Tibial nerve (tissue), 4 donors: ENCODE measurements at regions not wholly inside any gene's neighbourhood (a gene's known extent, or its start where the extent isn't known, plus 50 kb on each side); places are given as distances from the start of the nearest gene placed in this dataset.

Experiments used
- DNase-seq, 2 donors: peaks; one replicate each; pipeline ENCODE4 v3.0.0-alpha.2; 2019; ENCODE audit warnings: low spot score in 2 of 2
- H3K27ac ChIP-seq, 4 donors: fragments of 200-600 bp; sonication (generic) in 3 of 4; one replicate each; pipeline ENCODE4 v1.5.1; 2017 to 2019; ENCODE audit warnings: mild to moderate bottlenecking in 1 of 4
- H3K27me3 ChIP-seq, 2 donors: fragments of 200-600 bp; sonication (generic) in 1 of 2; one replicate each; pipeline versions ENCODE4 v1.5.1 to v1.6.0; 2017 to 2019
- H3K36me3 ChIP-seq, 3 donors: fragments of 200-600 bp; sonication (generic); one replicate each; pipeline ENCODE4 v1.5.1; 2018 to 2019
- H3K4me1 ChIP-seq, 4 donors: fragments of 200-600 bp; sonication (generic) in 3 of 4; one replicate each; pipeline ENCODE4 v1.5.1; 2017 to 2019
- H3K4me3 ChIP-seq, 4 donors: fragments of 200-600 bp; sonication (generic) in 3 of 4; one replicate each; pipeline ENCODE4 v1.5.1; 2017 to 2019; ENCODE audit warnings: mild to moderate bottlenecking in 1 of 4, moderate library complexity in 1 of 4
- H3K9me3 ChIP-seq, 4 donors: fragments of 200-600 bp; sonication (generic) in 3 of 4; one replicate each; pipeline ENCODE4 v1.5.1; 2017 to 2019
- CTCF ChIP-seq, 5 experiments: fragments of 200-600 bp in 3 of 5; fragments of 450-650 bp in 2 of 5; sonication (generic) in 3 of 5; IDR thresholded peaks; one replicate each; pipeline ENCODE4 v1.5.1; 2016 to 2019; ENCODE audit warnings: antibody characterized with exemption in 5 of 5, mild to moderate bottlenecking in 3 of 5, moderate library complexity in 2 of 5
- EP300 ChIP-seq, 2 donors: sonication (generic); formaldehyde crosslinking; IDR thresholded peaks; one replicate each; pipeline ENCODE4 v1.6.1; 2017; ENCODE audit warnings: antibody characterized with exemption in 2 of 2, mild to moderate bottlenecking in 1 of 2
- POLR2A ChIP-seq, 2 donors: fragments of 450-650 bp; IDR thresholded peaks; one replicate each; pipeline ENCODE4 v1.6.1; 2017; ENCODE audit warnings: antibody characterized with exemption in 2 of 2, mild to moderate bottlenecking in 2 of 2, moderate library complexity in 2 of 2
- WGBS, 2 donors: methylation state at CpG; one replicate each; pipeline ENCODE4 v1.1.5; 2018; 5-methylcytosine and 5-hydroxymethylcytosine counted together

DNA sequence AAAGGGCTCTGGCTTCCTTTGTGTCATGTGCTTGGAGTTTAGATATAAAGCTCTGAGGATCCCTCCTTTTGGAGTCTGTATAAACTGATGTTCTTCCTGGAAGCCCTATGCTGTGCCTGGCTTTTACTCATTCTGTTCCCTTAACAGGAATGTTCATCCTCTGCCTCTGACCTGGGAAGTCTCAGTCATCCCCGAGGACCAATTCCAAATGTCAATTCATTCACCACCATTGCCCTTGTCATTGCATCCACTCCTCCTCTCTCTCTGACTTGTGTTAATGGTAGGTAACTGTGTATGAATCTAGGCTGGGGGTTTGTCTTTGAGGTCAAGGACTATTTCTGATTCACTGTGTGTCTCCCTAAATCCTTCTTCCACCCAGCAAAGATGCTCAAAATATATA is 204.2 kb upstream of the CAMK1G start:
- WGBS, 2 donors, result 67 to 75% methylated on average over 1 of the region's 1 CpG
- TF ChIP-seq POLR2A (IDR thresholded peaks at IDR 0.05) (no peak), CTCF (IDR thresholded peaks at IDR 0.05) (no peak), EP300 (IDR thresholded peaks at IDR 0.05) (no peak)
- H3K4me1 ChIP-seq, result peaks cover 0 to 4% (median 0%) of the 10 kb centered on the region in 4 donors
- no peak overlapping the region for H3K4me3 ChIP-seq
- H3K27ac ChIP-seq, result no peak overlapping the region
- DNase-seq, result no peak
- no peaks in the 10 kb centered on the region for H3K27me3 ChIP-seq
- no peaks in the 10 kb centered on the region for H3K9me3 ChIP-seq
- H3K36me3 ChIP-seq, result no peaks in the 10 kb centered on the region

GRCh38 chr1:209380420-209380819 is 203.1 kb upstream of the CAMK1G start:
- Histone ChIP-seq H3K27ac (no peak overlapping the region), H3K4me1 (peaks cover 0 to 4% (median 0%) of the 10 kb centered on the region in 4 donors), H3K36me3 (no peaks in the 10 kb centered on the region), H3K4me3 (no peak overlapping the region), H3K9me3 (no peaks in the 10 kb centered on the region), H3K27me3 (no peaks in the 10 kb centered on the region)
- no peak for DNase-seq
- TF ChIP-seq EP300 (IDR thresholded peaks at IDR 0.05), result no peak
- TF ChIP-seq CTCF (IDR thresholded peaks at IDR 0.05), result no peak
- TF ChIP-seq POLR2A (IDR thresholded peaks at IDR 0.05), result no peak
- 83 to 87% methylated on average over 1 of the region's 1 CpG for WGBS, 2 donors

GRCh38 chr1:209382231-209383100 is 201.0 kb upstream of the CAMK1G start:
- Histone ChIP-seq H3K4me3 (no peak overlapping the region), H3K27me3 (no peaks in the 10 kb centered on the region), H3K4me1 (peaks cover 0 to 4% (median 0%) of the 10 kb centered on the region in 4 donors), H3K27ac (no peak overlapping the region), H3K9me3 (no peaks in the 10 kb centered on the region), H3K36me3 (no peaks in the 10 kb centered on the region)
- TF ChIP-seq POLR2A (IDR thresholded peaks at IDR 0.05) (no peak), CTCF (IDR thresholded peaks at IDR 0.05) (no peak), EP300 (IDR thresholded peaks at IDR 0.05) (no peak)
- DNase-seq, result no peak
- WGBS, 2 donors, result 23 to 29% methylated on average over 3 of the region's 3 CpGs

DNA sequence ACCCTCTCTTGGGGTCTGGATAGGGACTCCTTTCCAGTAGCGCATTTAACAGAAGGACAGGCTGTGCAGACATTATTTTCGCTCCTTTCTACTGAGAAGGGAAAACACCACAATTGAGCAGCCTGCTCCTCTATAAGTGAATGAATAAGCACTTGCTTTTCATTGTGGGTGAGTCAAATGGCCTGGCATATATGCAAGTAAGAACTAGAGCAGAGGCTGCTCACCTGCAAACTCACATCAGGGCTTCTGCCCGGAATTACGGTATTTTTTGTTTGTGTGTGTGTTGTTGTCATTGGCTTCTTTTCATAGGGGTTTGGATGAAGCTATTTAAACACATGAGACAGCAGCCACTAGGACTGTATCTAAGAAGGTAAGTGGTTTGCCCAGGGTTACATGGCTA is 200.1 kb upstream of the CAMK1G start:
- H3K9me3 ChIP-seq, result no peaks in the 10 kb centered on the region
- peaks cover 0 to 4% (median 0%) of the 10 kb centered on the region in 4 donors for H3K4me1 ChIP-seq
- no peak for TF ChIP-seq CTCF (IDR thresholded peaks at IDR 0.05)
- no peak for TF ChIP-seq POLR2A (IDR thresholded peaks at IDR 0.05)
- no peak for TF ChIP-seq EP300 (IDR thresholded peaks at IDR 0.05)
- no peak for DNase-seq
- H3K27me3 ChIP-seq, result no peaks in the 10 kb centered on the region
- 77 to 87% methylated on average over 4 of the region's 4 CpGs for WGBS, 2 donors
- no peaks in the 10 kb centered on the region for H3K36me3 ChIP-seq
- no peak overlapping the region for H3K27ac ChIP-seq
- H3K4me3 ChIP-seq, result no peak overlapping the region

- 89 to 92% methylated on average over 5 of the region's 5 CpGs for WGBS, 2 donors
- no peak for DNase-seq
- Histone ChIP-seq H3K27me3 (no peaks in the 10 kb centered on the region), H3K36me3 (no peaks in the 10 kb centered on the region), H3K9me3 (no peaks in the 10 kb centered on the region), H3K27ac (no peak overlapping the region), H3K4me3 (no peak overlapping the region), H3K4me1 (peaks cover 0 to 4% (median 0%) of the 10 kb centered on the region in 4 donors)
- TF ChIP-seq POLR2A (IDR thresholded peaks at IDR 0.05) (no peak), EP300 (IDR thresholded peaks at IDR 0.05) (no peak)
Observed at GRCh38 chr1:209383907-209384709, 199.4 kb upstream of the CAMK1G start.
